Right renal pelvis (tissue), 4 donors: ENCODE measurements at regions not wholly inside any gene's neighbourhood (a gene's known extent, or its start where the extent isn't known, plus 50 kb on each side); places are given as distances from the start of the nearest gene placed in this dataset.
"Not testable (repeated sequence)": the region's sequence is repeated elsewhere in the genome, so short reads cannot be mapped to it uniquely, and the experiment has no call there.

ENCODE experiments used
- DNase-seq, 4 donors: peaks; one replicate each; pipeline ENCODE4 v3.0.0-alpha.2; 2013; ENCODE audit warnings: low read depth in 4 of 4, low spot score in 3 of 4, missing footprints in 1 of 4

DNA sequence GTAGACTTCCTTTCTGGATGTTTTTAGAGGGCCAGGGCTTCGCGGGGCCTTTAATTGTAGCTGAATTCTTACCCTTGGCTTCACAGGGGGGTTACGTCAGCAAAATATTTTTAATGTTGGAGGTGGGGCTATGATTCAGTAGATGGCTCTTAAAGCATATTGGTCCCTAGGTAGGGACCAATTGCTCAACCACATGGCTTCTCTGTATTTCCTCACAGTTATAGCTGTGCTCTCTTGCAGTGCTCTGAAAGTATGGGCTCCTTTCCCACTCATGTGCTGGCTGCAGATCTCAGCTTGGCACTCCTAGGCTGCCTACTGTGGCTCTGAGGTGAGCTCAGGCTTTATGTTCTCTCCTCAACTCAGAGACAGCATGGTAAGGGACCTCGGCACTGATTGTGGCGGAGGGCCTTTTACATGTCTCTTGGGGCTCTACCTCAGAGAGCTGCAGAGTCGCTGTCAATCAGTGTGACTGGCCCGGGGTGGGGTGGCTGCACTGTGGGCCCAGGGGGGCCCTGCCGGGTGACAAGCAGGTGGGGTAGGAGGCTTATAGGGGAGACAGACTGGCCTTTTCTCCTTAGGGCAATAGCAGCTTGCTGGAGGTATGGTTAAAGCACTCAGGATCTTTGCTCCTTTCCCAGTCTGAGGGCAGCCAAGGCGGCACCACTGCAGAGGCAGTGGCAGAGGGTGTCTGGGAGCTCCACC, 318.0 kb downstream of the DOK5 start:
- DNase-seq = no peak

DNA sequence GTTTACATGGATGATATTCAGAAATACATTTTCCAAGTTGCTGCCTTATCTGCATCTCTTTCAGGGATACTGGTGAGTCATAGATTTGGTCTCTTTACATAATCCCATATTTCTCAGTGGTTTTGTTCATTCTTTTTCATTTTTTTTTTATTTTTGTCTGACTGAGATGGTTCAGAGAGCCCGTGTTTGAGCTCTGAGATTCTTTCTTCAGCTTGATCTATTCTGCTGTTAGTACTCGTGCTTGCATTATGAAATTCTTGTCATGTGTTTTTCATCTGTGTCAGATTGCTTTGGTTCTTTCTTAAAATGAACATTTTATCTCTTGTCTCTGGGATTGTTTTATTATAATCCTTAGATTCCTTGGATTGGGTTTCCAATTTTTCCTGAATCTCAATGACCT, 317.3 kb downstream of the DOK5 start:
- DNase-seq = no peak

DNA sequence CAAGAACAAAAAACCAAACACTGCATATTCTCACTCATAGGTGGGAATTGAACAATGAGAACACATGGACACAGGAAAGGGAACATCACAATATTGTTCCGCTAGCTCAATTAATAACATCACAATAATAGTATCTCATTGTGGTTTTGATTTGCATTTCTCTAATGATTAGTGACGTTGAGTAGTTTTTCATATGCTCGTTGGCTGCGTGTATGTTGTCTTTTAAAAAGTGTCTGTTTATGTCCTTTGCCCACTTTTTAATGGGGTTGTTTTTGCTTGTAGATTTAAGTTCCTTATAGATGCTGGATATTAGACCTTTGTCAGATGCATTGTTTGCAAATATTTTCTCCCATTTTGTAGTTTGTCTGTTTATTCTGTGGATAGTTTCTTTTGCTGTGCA, 312.9 kb downstream of the DOK5 start:
- not testable (repeated sequence) for DNase-seq

DNA sequence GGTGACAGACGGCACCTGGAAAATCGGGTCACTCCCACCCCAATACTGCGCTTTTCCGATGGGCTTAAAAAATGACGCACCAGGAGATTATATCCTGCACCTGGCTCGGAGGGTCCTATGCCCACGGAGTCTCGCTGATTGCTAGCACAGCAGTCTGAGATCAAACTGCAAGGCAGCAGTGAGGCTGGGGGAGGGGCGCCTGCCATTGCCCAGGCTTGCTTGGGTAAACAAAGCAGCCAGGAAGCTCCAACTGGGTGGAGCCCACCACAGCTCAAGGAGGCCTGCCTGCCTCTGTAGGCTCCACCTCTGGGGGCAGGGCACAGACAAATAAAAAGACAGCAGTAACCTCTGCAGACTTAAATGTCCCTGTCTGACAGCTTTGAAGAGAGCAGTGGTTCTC, 307.4 kb downstream of the DOK5 start:
- not testable (repeated sequence) for DNase-seq

DNA sequence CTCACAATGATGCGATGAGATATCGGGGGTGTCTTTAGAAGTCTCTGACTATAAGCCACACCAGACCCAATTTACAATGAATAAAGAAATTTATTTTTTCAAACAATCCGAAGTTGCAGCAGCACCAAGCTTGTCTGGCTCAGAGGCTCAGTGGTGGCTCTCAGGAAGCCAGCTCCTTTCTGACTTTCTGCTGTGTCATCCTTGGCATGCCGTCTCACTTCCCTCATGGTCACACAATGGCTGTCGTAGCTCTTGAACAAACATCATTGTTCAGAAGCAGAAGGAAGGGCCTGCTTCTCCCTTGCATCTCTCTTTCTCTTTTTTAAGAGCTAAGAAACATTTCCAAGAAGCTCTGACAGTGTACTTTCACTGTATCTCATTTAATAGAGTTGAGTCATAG, 299.0 kb downstream of the DOK5 start:
- DNase-seq = no peak

DNA sequence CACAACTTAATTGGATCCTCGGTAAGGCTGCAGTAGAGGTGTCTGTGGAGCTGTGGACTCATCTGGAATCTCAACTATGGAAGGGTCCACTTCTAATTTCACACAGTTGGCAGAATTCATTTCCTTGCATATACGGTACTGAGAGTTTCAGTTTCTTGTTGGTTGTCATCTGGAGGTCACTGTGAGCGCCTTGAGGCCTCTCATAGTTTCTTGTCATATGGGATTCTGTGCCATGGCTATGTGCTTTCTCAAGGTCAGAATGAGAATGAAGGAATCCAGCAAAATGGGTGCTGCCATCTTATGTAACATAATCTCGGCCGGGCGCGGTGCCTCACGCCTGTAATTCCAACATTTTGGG, 298.2 kb downstream of the DOK5 start:
- DNase-seq = no peak

DNA sequence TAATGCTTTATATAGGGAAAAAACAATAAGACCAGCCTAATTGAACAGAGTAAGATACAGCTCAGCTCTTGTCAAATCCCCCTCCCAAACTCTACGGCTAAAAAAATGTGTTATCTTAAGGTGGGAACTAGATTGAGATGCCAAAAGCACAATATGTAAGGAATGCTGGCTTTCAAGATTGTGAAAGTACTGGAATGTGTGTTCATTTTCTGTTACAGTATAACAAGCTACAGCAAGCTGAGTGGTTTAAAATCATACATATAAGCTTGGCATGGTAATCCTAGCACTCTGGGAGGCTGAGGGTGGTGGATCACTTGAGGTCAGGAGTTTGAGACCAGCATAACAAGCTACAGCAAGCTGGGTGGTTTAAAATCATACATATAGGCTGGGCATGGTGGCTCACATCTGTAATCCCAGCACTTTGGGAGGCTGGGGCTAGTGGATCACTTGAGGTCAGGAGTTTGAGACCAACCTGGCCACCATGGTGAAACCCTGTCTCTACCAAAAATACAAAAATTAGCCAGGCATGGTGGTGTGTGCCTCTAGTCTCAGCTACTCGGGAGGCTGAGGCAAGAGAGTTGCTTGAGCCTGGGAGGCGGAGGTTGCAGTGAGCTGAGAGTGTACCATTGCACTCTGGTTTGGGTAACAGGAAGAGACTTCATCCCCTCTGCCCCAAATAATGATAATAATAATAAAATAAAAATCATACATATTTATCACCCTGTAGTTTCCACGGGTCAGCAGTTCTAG, 297.7 kb downstream of the DOK5 start:
- DNase-seq = no peak

DNA sequence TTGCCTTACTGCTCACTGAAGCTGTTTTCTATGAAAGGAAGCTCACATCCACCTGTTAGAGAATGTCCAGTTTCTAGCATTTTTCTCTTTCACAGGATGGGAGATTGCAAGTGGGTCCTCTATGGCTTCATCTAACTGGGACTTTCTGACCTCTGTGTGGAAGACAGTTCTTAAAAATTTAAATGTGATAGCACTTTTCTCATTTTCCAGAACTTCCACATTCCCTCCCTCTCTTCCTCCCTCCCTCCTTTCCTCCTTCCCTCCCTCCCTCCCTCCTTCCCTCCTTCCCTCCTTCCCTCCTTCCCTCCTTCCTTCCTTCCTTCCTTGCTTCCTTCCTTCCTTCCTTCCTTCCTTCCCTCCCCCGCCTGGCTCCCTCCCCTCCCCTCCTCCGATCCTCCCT, 291.1 kb downstream of the DOK5 start:
- no peak for DNase-seq

DNA sequence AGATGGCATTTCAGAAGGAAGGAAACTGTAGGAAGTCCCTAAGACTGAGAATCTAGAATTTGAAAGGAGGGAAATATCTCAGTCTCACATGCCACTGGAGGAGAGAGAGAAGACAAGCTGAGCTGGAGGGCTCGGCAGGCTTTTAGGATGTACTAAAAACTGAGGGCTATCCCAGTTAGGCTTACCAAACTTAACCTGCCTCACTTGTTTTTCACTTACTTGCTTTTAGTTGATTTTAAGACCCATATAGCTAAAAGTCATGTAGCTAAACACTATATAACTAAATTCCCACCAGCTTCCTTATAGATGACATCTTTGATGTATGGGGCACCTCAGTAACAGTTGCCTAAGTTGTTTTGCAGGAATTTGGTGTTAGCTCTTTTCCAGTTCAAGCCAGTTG, 288.0 kb downstream of the DOK5 start:
- no peak for DNase-seq

DNA sequence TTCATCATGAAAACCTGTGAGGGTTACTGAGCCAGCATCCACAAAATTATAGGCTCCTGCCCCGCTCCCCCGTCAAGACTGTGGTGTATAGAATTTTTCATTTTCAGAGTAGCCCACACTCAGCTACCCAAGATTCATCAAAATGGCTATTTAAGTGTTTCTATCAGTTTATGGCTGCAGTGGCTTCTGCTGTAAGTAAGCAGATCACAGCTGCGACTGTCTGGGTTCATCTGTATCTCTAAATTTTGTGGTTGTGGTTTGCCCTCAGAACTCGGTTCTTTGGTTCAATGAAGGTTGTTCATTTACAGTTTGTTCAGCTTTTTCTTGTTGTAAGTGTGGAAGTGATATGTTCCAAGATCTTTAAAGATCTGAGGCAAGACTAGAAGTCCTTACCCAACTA, 284.2 kb downstream of the DOK5 start:
- DNase-seq = no peak

DNA sequence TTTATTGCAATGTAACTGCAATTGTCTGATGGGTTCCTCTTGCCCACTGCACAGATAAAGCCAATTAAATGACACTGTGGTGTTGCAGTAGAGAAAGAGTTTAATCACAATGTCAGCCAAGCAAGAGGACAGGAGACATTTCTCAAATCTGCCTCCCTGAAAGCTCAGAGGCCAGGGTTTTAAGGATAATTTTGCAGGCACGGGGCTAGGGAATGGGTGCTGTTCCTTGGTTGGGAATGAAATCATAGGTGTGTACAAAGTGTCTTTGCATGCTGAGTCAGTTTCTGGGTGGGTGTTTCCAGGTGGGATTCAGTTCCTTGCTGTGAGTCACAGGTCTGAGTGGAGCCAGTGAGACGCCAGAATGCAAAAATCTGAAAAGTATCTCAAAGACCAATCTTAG, 271.4 kb downstream of the DOK5 start:
- no peak for DNase-seq

DNA sequence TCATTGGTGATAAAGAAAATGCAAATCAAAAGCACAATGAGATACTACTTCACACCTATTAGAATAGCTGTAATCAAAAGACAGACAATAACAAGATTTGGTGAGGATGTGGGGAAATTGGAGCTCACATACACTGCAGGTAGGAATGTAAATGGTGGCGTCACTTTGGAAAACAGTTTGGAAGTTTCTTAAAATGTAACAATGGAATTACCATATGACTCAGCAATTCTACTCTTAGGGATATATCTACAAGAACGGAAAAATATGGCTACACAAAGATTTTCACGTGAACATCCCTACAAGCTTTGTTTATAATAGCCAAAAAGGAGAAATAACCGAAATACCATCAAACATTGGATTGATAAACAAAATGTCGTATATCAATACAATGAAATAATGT, 270.4 kb downstream of the DOK5 start:
- no peak for DNase-seq

DNA sequence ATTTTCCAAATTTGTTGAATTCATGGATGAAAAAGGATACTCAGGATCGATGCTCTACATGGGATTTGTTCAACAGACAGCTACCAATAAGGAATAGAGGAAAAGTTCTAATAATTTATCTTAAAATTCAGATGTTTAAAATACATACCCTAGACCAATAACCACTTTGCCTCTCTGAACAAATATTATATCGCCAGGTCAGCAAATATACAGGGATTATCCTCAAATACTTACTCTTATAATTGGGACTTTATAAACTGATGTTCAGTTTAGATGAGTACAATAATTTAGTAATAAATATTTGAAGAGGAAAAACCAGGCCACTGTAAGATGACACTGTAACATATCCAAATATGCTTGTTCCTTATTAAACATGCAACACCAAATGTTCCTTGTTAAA, 268.7 kb downstream of the DOK5 start:
- DNase-seq = no peak

DNA sequence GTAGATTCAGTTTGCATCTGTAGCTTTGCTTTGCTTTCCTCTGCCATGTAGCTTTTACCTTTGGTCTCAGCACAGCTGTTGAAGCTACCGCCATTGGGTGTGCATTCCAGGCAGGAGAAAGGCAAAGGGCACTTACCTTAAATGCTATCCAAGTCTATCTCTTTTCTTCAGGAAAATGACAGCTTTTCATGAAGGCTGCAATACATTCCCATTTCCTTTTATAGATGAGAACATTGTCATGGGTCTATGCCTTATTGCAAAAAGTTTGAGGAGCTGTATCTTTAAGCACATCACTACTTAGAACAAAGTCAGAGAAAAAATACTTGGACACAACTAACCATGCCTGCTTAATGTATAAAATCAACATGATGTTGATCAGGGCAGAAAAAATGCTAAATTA, 266.8 kb downstream of the DOK5 start:
- no peak for DNase-seq

DNA sequence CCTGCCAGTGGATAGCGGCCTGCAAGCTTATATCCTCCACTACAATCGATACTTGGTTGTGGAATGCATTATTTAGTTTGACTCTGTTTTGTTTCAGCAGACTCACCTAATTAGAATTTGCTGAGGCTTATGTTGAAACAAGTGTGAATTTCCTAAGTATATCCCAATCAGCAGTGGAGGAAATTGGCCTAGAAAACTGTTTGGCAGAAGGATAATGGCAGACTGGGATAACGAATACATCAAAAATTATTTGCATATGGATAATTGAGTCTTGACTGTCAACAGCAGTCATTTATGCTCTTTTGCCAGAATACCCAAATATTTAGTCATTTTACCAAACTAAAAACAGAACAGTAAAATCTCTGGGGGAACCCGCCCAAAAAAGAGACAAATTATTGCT, 261.0 kb downstream of the DOK5 start:
- no peak for DNase-seq

DNA sequence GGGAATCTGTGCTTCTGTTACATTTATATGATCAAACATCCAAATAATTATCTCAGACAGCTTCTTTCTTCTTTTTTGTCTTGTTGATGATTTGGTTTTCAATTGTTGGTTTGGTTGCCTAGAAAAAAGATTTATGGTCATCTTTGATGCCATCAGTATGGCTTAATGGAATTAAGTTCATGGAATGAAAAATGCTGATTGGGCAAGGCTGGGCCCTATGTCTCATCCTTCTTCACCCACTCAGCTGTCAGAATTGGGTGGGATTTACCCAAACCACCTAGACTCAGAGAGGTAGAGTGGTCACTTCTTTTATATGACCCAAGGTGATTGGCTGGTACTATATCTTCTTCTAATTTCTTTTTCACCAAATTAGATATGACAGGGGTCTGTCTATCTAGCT, 258.3 kb downstream of the DOK5 start:
- DNase-seq = no peak

DNA sequence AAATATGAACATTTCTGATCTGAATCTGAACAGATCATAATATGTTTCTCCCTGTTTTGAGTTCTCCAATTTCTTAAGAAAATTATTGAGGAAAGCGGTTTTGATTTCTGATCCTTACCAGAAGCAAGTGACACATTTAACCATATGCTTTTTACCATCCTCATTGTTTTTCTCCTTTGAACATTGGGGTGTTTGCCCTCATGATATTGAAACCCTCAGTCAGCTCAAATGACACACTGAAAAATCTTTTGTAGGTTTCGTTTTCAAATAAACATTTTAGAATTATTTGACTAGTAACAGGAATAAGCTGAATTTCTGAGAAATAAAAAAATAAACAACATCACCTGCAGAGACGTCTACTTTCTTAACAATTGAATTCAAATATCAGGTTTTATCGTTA, 252.1 kb downstream of the DOK5 start:
- DNase-seq = no peak

DNA sequence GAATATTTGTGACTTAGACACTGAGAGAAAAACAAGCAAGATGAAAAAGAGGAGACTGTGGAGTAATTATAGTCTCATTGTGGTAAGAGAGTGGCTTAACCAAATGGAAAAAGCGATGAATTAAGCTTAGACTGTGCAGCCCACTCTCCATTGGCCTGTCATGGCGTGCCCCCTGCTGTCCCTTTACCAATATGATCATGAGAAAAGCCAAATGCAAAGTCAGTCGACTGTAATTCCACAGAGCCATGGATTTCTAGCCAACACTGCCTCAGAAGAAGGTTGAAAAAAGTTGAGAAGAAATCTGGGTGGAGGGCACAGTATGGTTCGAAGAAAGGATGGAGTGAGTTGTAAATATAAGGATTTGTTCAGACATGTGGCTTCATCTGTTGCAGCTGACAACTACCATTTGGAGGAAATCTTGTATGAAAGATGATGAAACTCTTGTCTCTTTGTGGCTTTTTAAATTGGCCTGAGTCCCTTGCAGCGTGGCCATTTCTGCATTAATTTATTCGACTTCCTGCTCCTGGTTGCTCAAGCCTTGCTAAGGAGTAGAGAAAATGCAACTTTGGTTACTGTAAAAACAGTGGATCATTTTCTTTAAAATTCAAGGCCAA, 251.4 kb downstream of the DOK5 start:
- no peak for DNase-seq

DNA sequence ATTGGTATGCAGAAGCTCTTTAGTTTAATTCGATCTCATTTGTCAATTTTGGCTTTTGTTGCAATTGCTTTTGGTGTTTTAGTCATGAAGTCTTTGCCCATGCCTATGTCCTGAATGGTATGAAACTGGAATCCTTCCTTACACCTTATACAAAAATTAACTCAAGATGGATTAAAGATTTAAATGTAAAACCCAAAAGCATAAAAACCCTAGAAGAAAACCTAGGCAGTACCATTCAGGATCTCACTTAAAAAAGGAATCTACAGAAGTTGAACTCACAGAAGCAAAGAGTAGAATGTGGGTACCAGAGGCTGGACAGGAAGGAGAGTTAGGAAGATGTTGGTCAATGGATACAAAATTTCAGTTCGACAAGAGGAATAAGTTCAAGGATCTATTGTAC, 249.9 kb downstream of the DOK5 start:
- not testable (repeated sequence) for DNase-seq

DNA sequence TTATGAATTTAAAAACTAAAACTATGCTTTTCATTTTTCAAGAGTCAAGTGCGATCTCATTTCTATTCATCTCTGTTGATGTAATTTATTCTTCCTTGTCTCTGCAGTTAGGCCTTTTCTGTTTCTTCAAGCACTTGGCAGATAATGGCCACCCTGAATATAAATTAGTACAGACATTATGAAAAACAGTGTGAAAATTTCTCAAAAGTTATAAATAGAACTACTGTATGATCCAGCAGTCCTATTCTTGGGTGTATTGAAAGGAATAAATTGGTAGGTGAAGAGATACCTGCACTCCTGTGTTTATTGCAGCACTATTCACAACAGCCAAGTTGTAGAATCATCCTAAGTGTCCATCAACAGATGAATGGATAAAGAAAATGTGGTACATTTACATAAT, 248.3 kb downstream of the DOK5 start:
- no peak for DNase-seq

DNA sequence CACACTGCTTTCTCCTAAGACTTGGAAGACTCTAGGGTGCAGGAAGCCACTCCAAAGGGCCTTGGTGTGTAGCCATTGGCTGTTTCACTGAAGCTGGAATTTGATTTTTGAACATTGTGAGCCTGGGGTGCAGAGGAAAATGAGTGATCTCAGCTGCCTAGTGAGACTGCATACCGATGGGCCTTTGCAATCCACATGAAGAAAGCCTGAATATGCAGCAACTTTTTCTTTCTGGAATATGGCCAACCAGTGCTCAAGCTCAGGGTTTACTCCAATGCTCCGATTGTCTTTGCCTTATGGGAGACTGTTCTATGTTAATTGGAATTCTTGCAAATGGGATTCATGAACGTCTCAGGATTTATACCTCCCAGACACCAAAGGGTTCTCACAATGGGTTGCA, 242.6 kb downstream of the DOK5 start:
- DNase-seq = no peak

DNA sequence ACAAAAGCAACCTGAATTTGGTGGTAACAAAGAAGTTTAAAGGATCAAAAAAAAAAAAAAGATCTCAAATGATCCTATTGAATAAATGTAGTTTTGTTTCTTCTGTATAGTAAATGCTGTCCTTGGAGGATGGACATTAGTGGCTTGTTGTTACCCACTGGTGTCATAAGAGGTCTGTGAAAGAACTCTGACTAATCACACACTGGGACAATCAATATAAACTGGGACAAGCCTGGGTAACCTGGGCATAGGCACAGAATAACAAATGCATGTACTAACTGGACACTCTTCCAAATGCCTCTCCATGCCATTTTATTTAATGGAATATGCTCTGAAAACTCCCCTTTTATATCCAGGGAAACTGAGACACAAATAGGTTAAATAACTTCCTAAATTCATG, 241.4 kb downstream of the DOK5 start:
- no peak for DNase-seq
